Left lung (tissue), 4 donors: ENCODE measurements at regions not wholly inside any gene's neighbourhood (a gene's known extent, or its start where the extent isn't known, plus 50 kb on each side); places are given as distances from the start of the nearest gene placed in this dataset.

Experiments used
- ATAC-seq: fragments of 200-7000 bp; cut with Tn5 transposase; one replicate; pipeline ENCODE4 v1.9.1; 2020; ENCODE audit warnings: moderate library complexity
- DNase-seq, 4 donors: peaks; one replicate each; pipeline ENCODE4 v3.0.0-alpha.2; 2013 to 2020
- H3K27ac ChIP-seq, 2 donors: fragments of 200-600 bp; sonication (generic) in 1 of 2; one replicate each; pipeline versions ENCODE4 v1.5.0 to v1.8.0; 2020 to 2021
- H3K27me3 ChIP-seq, 2 donors: fragments of 200-600 bp; sonication (generic) in 1 of 2; one replicate each; pipeline versions ENCODE4 v1.5.0 to v1.8.0; 2020 to 2021
- H3K36me3 ChIP-seq, 2 donors: fragments of 200-600 bp; sonication (generic) in 1 of 2; one replicate each; pipeline versions ENCODE4 v1.5.0 to v1.8.0; 2020 to 2021
- H3K4me1 ChIP-seq, 2 donors: fragments of 200-600 bp; one replicate each; pipeline ENCODE4 v1.8.0; 2021
- H3K4me3 ChIP-seq, 2 donors: fragments of 200-600 bp; sonication (generic) in 1 of 2; one replicate each; pipeline versions ENCODE4 v1.5.0 to v1.8.0; 2020 to 2021; ENCODE audit warnings: mild to moderate bottlenecking in 1 of 2
- H3K9me3 ChIP-seq, 2 donors: fragments of 200-600 bp; sonication (generic) in 1 of 2; one replicate each; pipeline versions ENCODE4 v1.5.0 to v1.8.0; 2020 to 2021
- intact Hi-C, 2 donors: fragments of 100-400 bp; cut with DNase I; formaldehyde crosslinking; loops; one replicate each; pipeline versions ENCODE4 v1.11.2 to v1.14.2; 2022
- TF ChIP-seq, protein P1 (sequence below), 2 donors: fragments of 200-600 bp; sonication (generic) in 1 of 2; IDR thresholded peaks; one replicate each; pipeline versions ENCODE4 v1.5.0 to v1.8.0; 2021; ENCODE audit warnings: antibody characterized with exemption in 2 of 2
- donor health status: DM: no; HTN: yes; CAD: no.
- donor health status: DM: no; HTN: no; CAD: no.

DNA sequence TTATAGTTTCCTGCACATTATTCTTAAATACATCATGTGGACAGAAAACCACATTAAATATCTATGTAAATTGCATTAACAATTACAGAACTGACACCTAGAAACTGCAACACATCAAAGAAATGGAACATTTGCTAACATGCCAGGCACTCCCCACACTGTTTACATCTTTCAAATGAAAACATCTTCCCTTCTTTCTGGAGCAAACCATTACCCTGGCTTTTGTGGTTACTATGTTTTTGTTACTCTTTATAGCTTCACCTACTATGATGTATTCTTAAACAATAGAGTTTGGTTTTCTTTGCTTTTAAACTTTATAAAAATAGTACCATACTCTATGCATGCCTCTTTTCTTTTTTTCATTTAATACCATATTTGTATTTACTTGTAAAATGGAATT lies 1894.5 kb upstream of the CELF4 start:
- no peak for DNase-seq

DNA sequence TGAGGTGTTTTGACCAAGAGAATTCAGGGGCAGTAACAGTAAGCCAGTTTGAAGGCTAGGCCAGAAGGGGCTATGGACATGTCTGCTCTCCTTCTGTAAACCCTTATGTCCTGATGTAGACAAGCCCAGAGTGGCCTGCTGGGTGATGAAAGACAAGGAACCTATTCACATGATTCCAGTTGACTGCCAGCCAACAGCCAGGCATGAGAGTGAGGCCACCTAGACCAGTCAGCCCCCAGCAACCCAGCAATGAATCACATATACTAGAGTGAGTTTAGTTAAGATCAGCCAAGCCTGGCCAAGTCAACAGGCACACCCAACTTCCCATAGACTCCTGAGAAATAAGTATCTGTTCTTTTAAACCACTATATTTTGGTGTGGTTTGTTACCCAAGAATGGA lies 1889.7 kb upstream of the CELF4 start:
- Histone ChIP-seq H3K27ac (no peak overlapping the region), H3K4me3 (no peak overlapping the region), H3K4me1 (peaks cover 6 to 8% of the 10 kb centered on the region in 2 donors), H3K36me3 (no peaks in the 10 kb centered on the region), H3K9me3 (peaks cover 0 to 5% of the 10 kb centered on the region in 2 donors), H3K27me3 (no peaks in the 10 kb centered on the region)
- TF ChIP-seq, protein P1, sequence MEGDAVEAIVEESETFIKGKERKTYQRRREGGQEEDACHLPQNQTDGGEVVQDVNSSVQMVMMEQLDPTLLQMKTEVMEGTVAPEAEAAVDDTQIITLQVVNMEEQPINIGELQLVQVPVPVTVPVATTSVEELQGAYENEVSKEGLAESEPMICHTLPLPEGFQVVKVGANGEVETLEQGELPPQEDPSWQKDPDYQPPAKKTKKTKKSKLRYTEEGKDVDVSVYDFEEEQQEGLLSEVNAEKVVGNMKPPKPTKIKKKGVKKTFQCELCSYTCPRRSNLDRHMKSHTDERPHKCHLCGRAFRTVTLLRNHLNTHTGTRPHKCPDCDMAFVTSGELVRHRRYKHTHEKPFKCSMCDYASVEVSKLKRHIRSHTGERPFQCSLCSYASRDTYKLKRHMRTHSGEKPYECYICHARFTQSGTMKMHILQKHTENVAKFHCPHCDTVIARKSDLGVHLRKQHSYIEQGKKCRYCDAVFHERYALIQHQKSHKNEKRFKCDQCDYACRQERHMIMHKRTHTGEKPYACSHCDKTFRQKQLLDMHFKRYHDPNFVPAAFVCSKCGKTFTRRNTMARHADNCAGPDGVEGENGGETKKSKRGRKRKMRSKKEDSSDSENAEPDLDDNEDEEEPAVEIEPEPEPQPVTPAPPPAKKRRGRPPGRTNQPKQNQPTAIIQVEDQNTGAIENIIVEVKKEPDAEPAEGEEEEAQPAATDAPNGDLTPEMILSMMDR (IDR thresholded peaks at IDR 0.05): no peak
- ATAC-seq (peak; percentile 55), DNase-seq (peak in 2 of 4 donors; percentile 24 to 39)
- intact Hi-C loops: no loop called here

More for the DNA sequence above, 1894.5 kb upstream of the CELF4 start:
- Histone ChIP-seq H3K27ac (no peak overlapping the region), H3K27me3 (no peaks in the 10 kb centered on the region), H3K4me3 (no peak overlapping the region), H3K9me3 (peaks cover 0 to 9% of the 10 kb centered on the region in 2 donors), H3K36me3 (no peaks in the 10 kb centered on the region), H3K4me1 (no peaks in the 10 kb centered on the region)
- intact Hi-C loops: no loop called here
- no peak for ATAC-seq
- TF ChIP-seq, protein P1 (IDR thresholded peaks at IDR 0.05): no peak

DNA sequence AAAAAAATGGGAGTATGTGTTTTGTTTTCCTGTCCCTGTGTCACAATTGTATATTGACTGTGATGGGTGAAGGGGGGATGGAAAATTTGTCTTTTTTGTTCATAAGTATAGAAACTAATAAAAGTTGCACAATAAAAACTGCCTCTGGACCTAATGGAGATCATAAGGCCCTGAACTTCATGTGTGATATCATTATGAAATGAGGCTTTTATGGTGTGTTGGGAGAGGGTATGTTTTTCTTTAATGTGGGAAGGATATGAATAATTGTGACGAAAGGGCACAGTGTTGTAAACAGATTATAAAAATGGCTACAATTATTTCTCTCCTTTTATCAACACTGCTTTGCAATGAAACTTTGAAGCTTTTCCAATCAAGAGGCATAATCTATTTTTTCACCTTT lies 1889.3 kb upstream of the CELF4 start:
- DNase-seq: peak in 2 of 4 donors; percentile 30 to 51
- ATAC-seq: no peak

DNA sequence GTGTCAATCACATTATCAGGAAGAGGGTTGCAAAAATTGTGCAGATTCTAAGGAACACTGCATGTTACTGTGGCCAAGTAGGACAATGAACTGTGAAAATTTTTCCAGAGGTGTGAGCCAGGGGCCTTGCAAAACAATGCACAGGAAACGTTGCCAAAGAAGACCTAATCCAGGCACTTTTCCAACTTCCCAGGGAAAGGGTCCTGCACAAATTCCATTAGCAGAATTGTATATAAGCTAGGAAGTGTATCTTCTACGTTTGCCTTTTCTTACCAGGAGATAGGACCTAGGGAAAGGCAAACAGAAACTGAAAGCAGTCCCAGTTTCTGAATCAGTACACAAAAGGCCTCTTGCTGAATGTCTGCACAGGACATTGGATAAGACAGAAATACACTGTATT lies 1888.3 kb upstream of the CELF4 start:
- intact Hi-C loops: no loop called here
- Histone ChIP-seq H3K27ac (peak overlapping the region; percentile 26 to 57), H3K9me3 (peaks cover 0 to 5% of the 10 kb centered on the region in 2 donors), H3K27me3 (no peaks in the 10 kb centered on the region), H3K36me3 (no peaks in the 10 kb centered on the region), H3K4me3 (no peak overlapping the region), H3K4me1 (peaks cover 6 to 8% of the 10 kb centered on the region in 2 donors)
- peak; percentile 94 for ATAC-seq
- TF ChIP-seq, protein P1 (IDR thresholded peaks at IDR 0.05): no peak
- peak in 2 of 4 donors; percentile 75 to 79 for DNase-seq

More for the DNA sequence above, 1889.3 kb upstream of the CELF4 start:
- TF ChIP-seq, protein P1 (IDR thresholded peaks at IDR 0.05): no peak
- Histone ChIP-seq H3K4me1 (peaks cover 6 to 8% of the 10 kb centered on the region in 2 donors), H3K27ac (no peak overlapping the region), H3K27me3 (no peaks in the 10 kb centered on the region), H3K36me3 (no peaks in the 10 kb centered on the region), H3K9me3 (peaks cover 0 to 5% of the 10 kb centered on the region in 2 donors), H3K4me3 (no peak overlapping the region)
- intact Hi-C loops: no loop called here

DNA sequence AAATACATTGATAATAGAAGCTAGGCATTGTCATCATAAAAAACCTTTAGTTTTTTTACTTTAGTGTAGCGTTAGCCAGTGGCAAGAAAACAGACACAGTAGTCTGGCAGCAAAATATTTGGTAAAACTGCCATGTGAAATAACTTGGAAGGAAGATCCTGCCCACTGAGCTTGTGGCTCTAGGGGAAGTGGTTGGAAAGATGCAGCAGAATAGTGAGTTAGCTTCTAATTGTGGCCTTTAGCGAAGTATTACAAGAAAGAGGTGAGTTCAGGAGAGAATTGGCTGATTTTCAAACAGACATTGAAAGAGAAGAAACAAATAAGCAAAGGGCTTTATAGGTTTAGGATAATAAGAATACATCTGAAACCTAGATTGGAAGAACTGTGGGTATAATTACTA lies 1887.8 kb upstream of the CELF4 start:
- DNase-seq (no peak), ATAC-seq (no peak)
- intact Hi-C loops: no loop called here
- no peak overlapping the region for H3K4me3 ChIP-seq
- peaks cover 0 to 1% of the 10 kb centered on the region in 2 donors for H3K9me3 ChIP-seq
- H3K36me3 ChIP-seq: no peaks in the 10 kb centered on the region
- H3K27ac ChIP-seq: peak overlapping the region in 1 of 2 donors; percentile 26
- TF ChIP-seq, protein P1 (IDR thresholded peaks at IDR 0.05): no peak
- H3K27me3 ChIP-seq: no peaks in the 10 kb centered on the region
- peaks cover 6 to 8% of the 10 kb centered on the region in 2 donors for H3K4me1 ChIP-seq
